H1 (cell line): ENCODE measurements at regions not wholly inside any gene's neighbourhood (a gene's known extent, or its start where the extent isn't known, plus 50 kb on each side); places are given as distances from the start of the nearest gene placed in this dataset.

Experiments used
- CTCF ChIA-PET: fragments of 300-600 bp; sonication (Branson Sonifier 250); formaldehyde crosslinking; loops from one replicate; lab custom pipeline; 2021; ENCODE audit not compliant: partially characterized antibody; lab: Charles Lee
- POLR2A ChIA-PET: fragments of 300-600 bp; sonication (Branson Sonifier 250); formaldehyde crosslinking; loops from one replicate; lab custom pipeline; 2021; ENCODE audit warnings: inconsistent platforms; ENCODE audit not compliant: partially characterized antibody; lab: Charles Lee
- DNase-seq, 2 experiments: peaks; one replicate each; pipeline versions ENCODE4 v3.0.0 to v3.0.0-alpha.2; 2010 to 2022; ENCODE audit warnings: low spot score in 2 of 2, low read depth in 1 of 2, mixed read lengths in 1 of 2
- FAIRE-seq: peaks from 2 replicates; lab custom pipeline; 2011; peaks lifted over from hg19 to GRCh38; lab: Jason Lieb, UNC
- H2AFZ ChIP-seq: 2 replicates; pipeline ENCODE4 v1.8.1; 2012; ENCODE audit warnings: low read length, inconsistent platforms
- H2AK5ac ChIP-seq: 2 replicates; pipeline ENCODE4 v1.6.1; 2013; ENCODE audit warnings: low read depth, low read length
- H2BK120ac ChIP-seq: replicated peaks from 2 replicates; pipeline ENCODE3; 2013; ENCODE audit warnings: low read depth, low read length, inconsistent platforms
- H2BK12ac ChIP-seq: 2 replicates; pipeline ENCODE4 v1.6.1; 2013; ENCODE audit warnings: low read depth, low read length
- H2BK15ac ChIP-seq: 2 replicates; pipeline ENCODE4 v1.6.1; 2013; ENCODE audit warnings: low read length
- H2BK20ac ChIP-seq: 2 replicates; pipeline ENCODE4 v1.6.1; 2013; ENCODE audit warnings: low read length
- H2BK5ac ChIP-seq: 2 replicates; pipeline ENCODE4 v1.6.1; 2013; ENCODE audit warnings: low read depth, low read length
- H3K14ac ChIP-seq: 2 replicates; pipeline ENCODE4 v1.6.1; 2013; ENCODE audit warnings: inconsistent platforms; ENCODE audit not compliant: insufficient read length
- H3K18ac ChIP-seq: 2 replicates; pipeline ENCODE4 v1.6.1; 2013; ENCODE audit warnings: low read length; ENCODE audit errors: extremely low read depth
- H3K23ac ChIP-seq: 2 replicates; pipeline ENCODE4 v1.6.1; 2013; ENCODE audit warnings: inconsistent platforms; ENCODE audit not compliant: insufficient read length
- H3K23me2 ChIP-seq: 2 replicates; pipeline ENCODE4 v1.6.1; 2013; ENCODE audit warnings: low read depth, low read length
- H3K27ac ChIP-seq: 2 replicates; pipeline ENCODE4 v1.6.1; 2011; ENCODE audit warnings: low read depth, low read length, inconsistent platforms
- H3K27me3 ChIP-seq, 4 experiments: replicated peaks in 1 of 4; 1 replicate in 1 of 4; 2 replicates in 3 of 4; pipeline versions ENCODE4 v1.6.1 to v1.8.1; 2011 to 2013; ENCODE audit warnings: low read length in 3 of 4, mild to moderate bottlenecking in 3 of 4, inconsistent platforms in 2 of 4, mixed read lengths in 2 of 4, moderate library complexity in 1 of 4; ENCODE audit not compliant: control insufficient read depth in 3 of 4, insufficient read depth in 3 of 4; ENCODE audit errors: extremely low read depth in 1 of 4
- H3K36me3 ChIP-seq, 4 experiments: 2 replicates each; pipeline versions ENCODE4 v1.6.1 to v1.8.1; 2011 to 2013; ENCODE audit warnings: mild to moderate bottlenecking in 4 of 4, low read length in 3 of 4, moderate library complexity in 2 of 4, control low read depth in 1 of 4, inconsistent platforms in 1 of 4; ENCODE audit not compliant: insufficient read depth in 4 of 4, control insufficient read depth in 2 of 4
- H3K4ac ChIP-seq: replicated peaks from 2 replicates; pipeline ENCODE3; 2013; ENCODE audit warnings: low read length, low read depth, mixed read lengths, inconsistent platforms; ENCODE audit not compliant: insufficient read length
- H3K4me1 ChIP-seq, 4 experiments: replicated peaks in 1 of 4; 1 replicate in 1 of 4; 2 replicates in 3 of 4; pipeline versions ENCODE4 v1.6.1 to v1.8.1; 2011 to 2013; ENCODE audit warnings: low read length in 3 of 4, inconsistent platforms in 2 of 4, mixed read lengths in 1 of 4; ENCODE audit not compliant: insufficient read depth in 4 of 4, control insufficient read depth in 3 of 4
- H3K4me2 ChIP-seq, 2 experiments: 2 replicates each; pipeline versions ENCODE4 v1.6.1 to v1.8.1; 2011 to 2013; ENCODE audit warnings: low read depth in 2 of 2, low read length in 2 of 2, control low read depth in 1 of 2, inconsistent platforms in 1 of 2, mild to moderate bottlenecking in 1 of 2; ENCODE audit not compliant: insufficient read depth in 1 of 2
- H3K4me3 ChIP-seq, 4 experiments: fragments of 200-600, 300-600 bp in 1 of 4; sonication (generic), shearing (Covaris generic), sonication (Bioruptor Twin) in 1 of 4; 2 replicates each; pipeline versions ENCODE4 v1.5.1 to v1.8.1; 2011 to 2016; ENCODE audit warnings: low read length in 4 of 4, low read depth in 3 of 4, control low read depth in 2 of 4, inconsistent platforms in 2 of 4, mild to moderate bottlenecking in 2 of 4, mixed read lengths in 1 of 4, moderate library complexity in 1 of 4; ENCODE audit not compliant: insufficient read depth in 2 of 4; ENCODE audit errors: extremely low read depth in 1 of 4
- H3K56ac ChIP-seq: replicated peaks from 2 replicates; pipeline ENCODE3; 2013; ENCODE audit warnings: low read depth, mild to moderate bottlenecking, mixed read lengths, low read length, inconsistent platforms; ENCODE audit not compliant: insufficient read length
- H3K79me1 ChIP-seq: 2 replicates; pipeline ENCODE4 v1.6.1; 2013; ENCODE audit warnings: low read depth, low read length, control low read depth
- H3K79me2 ChIP-seq, 2 experiments: 2 replicates each; pipeline versions ENCODE4 v1.6.1 to v1.8.1; 2012 to 2013; ENCODE audit warnings: low read length in 2 of 2, mild to moderate bottlenecking in 2 of 2, inconsistent platforms in 1 of 2; ENCODE audit not compliant: insufficient read depth in 2 of 2, control insufficient read depth in 1 of 2
- H3K9ac ChIP-seq, 4 experiments: replicated peaks in 1 of 4; 1 replicate in 1 of 4; 2 replicates in 3 of 4; pipeline versions ENCODE4 v1.6.1 to v1.8.1; 2011 to 2013; ENCODE audit warnings: low read depth in 3 of 4, low read length in 3 of 4, control low read depth in 2 of 4, mild to moderate bottlenecking in 2 of 4, moderate library complexity in 2 of 4, inconsistent platforms in 1 of 4; ENCODE audit errors: extremely low read depth in 1 of 4
- H3K9me3 ChIP-seq, 2 experiments: 2 replicates each; pipeline versions ENCODE4 v1.6.1 to v1.8.1; 2012 to 2013; ENCODE audit warnings: mild to moderate bottlenecking in 2 of 2, moderate library complexity in 2 of 2, control low read depth in 1 of 2, inconsistent platforms in 1 of 2, low read depth in 1 of 2, low read length in 1 of 2, mixed read lengths in 1 of 2; ENCODE audit not compliant: insufficient read depth in 2 of 2
- H4K20me1 ChIP-seq, 2 experiments: replicated peaks in 1 of 2; 2 replicates each; pipeline versions ENCODE3 to v1.8.1; 2011 to 2013; ENCODE audit warnings: inconsistent platforms in 2 of 2, low read length in 2 of 2, mild to moderate bottlenecking in 1 of 2; ENCODE audit not compliant: insufficient read depth in 2 of 2, control insufficient read depth in 1 of 2
- H4K5ac ChIP-seq: 2 replicates; pipeline ENCODE4 v1.6.1; 2013; ENCODE audit warnings: low read length, low read depth, mixed read lengths, inconsistent platforms; ENCODE audit not compliant: insufficient read length
- H4K8ac ChIP-seq: 2 replicates; pipeline ENCODE4 v1.8.0; 2013; ENCODE audit warnings: mild to moderate bottlenecking, moderate library complexity, low read length, inconsistent platforms; ENCODE audit not compliant: insufficient read depth; ENCODE audit errors: extremely low read depth
- H4K91ac ChIP-seq: replicated peaks from 2 replicates; pipeline ENCODE3; 2013; ENCODE audit warnings: low read length, mixed read lengths, inconsistent platforms; ENCODE audit not compliant: insufficient read length
- KDM5A ChIP-seq: fragments of 200-600 bp; IDR thresholded peaks from 2 replicates; pipeline ENCODE4 v1.7.1; 2012; ENCODE audit warnings: mild to moderate bottlenecking, low read length, inconsistent platforms, mixed read lengths
- WGBS, 2 experiments: shearing (Covaris generic) in 1 of 2; methylation state at CpG; one replicate each; pipeline versions ENCODE4 v1.1.6 to v1.1.7; 2013 to 2015; ENCODE audit warnings: low lambda C conversion rate in 2 of 2, mixed read lengths in 2 of 2, inconsistent platforms in 1 of 2, low coverage in 1 of 2, missing lambda C conversion rate in 1 of 2; ENCODE audit not compliant: insufficient replicate concordance in 2 of 2, insufficient coverage in 1 of 2, insufficient read length in 1 of 2; ENCODE audit errors: extremely low coverage in 1 of 2, missing lambda C conversion rate in 1 of 2; 5-methylcytosine and 5-hydroxymethylcytosine counted together

DNA sequence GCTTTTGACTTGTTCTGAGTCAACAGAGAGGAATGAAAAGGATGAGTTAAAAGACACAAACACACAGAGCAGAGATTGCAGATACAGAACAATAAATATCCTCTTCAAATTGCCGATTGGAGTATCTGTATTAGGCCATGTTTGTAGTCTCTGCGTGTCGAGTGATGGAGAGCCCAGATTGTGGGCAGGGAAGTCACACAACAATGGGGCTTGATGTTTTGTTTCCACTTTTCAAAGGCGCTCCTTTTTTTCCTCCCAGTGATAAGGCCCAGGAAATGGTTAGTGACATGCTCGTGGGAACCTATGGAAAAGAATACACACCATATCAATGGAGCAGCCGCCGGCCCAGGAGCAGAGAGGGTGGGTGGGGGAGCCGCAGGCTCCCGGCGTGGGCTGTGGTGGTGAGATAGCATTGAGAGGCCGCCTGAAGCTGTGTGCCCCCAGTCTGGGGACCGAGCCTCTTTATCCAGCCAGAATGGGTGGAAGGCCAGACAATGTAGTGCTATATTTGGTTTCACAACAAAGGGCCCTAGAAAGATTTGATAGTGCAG lies 555.9 kb downstream of the INSC start:
- CTCF ChIA-PET, result no interaction called here
- FAIRE-seq, result no peak
- H3K27me3 ChIP-seq, result no peaks in the 10 kb centered on the region
- no peak overlapping the region for H4K5ac ChIP-seq
- H4K91ac ChIP-seq, result no peak overlapping the region
- no peak overlapping the region for H3K27ac ChIP-seq
- no peak overlapping the region for H2BK5ac ChIP-seq
- H2BK120ac ChIP-seq, result no peak overlapping the region
- H3K9ac ChIP-seq, result no peak overlapping the region
- DNase-seq, result no peak
- no peak overlapping the region for H2BK15ac ChIP-seq
- H3K36me3 ChIP-seq, result no peaks in the 10 kb centered on the region
- POLR2A ChIA-PET, result no interaction called here
- H3K4me3 ChIP-seq, result no peak overlapping the region
- no peak overlapping the region for H3K14ac ChIP-seq
- no peak overlapping the region for H3K56ac ChIP-seq
- no peaks in the 10 kb centered on the region for H3K79me1 ChIP-seq
- no peak overlapping the region for H2BK20ac ChIP-seq
- 88% methylated on average over 12 of the region's 12 CpGs; no CpG with 5 or more reads in 1 of the 2 experiments for WGBS, 2 experiments
- no peak overlapping the region for H4K8ac ChIP-seq
- 0 out of 4 replicates have a peak, but pooled peaks cover 0 to 2% of the 10 kb centered on the region in 2 experiments for H3K9me3 ChIP-seq
- H4K20me1 ChIP-seq, result no peaks in the 10 kb centered on the region
- H3K23ac ChIP-seq, result no peak overlapping the region
- no peak overlapping the region for H3K18ac ChIP-seq
- no peaks in the 10 kb centered on the region; a peak in 1 of 7 replicates for H3K4me1 ChIP-seq
- no peak overlapping the region for H3K4me2 ChIP-seq
- no peak overlapping the region for H3K4ac ChIP-seq
- H3K23me2 ChIP-seq, result no peaks in the 10 kb centered on the region
- no peaks in the 10 kb centered on the region for H3K79me2 ChIP-seq
- H2AFZ ChIP-seq, result no peak overlapping the region
- H2AK5ac ChIP-seq, result no peak overlapping the region
- H2BK12ac ChIP-seq, result no peak overlapping the region
- no peak for TF ChIP-seq KDM5A
